Gastrocnemius medialis (tissue), 4 donors: ENCODE measurements at regions not wholly inside any gene's neighbourhood (a gene's known extent, or its start where the extent isn't known, plus 50 kb on each side); places are given as distances from the start of the nearest gene placed in this dataset.

Experiments used
- POLR2A ChIP-seq, 2 donors: fragments of 450-650 bp; IDR thresholded peaks; one replicate each; pipeline ENCODE4 v1.6.1; 2017; ENCODE audit warnings: antibody characterized with exemption in 2 of 2, mild to moderate bottlenecking in 2 of 2, moderate library complexity in 2 of 2
- TF ChIP-seq, protein P1 (sequence below), 5 experiments: fragments of 450-650 bp in 3 of 5; fragments of 200-600 bp in 2 of 5; sonication (generic) in 2 of 5; IDR thresholded peaks in 4 of 5; conservative IDR thresholded peaks in 1 of 5; 1 replicate in 4 of 5; 2 replicates in 1 of 5; pipeline ENCODE4 v1.5.1; 2016 to 2019; ENCODE audit warnings: antibody characterized with exemption in 5 of 5, mild to moderate bottlenecking in 3 of 5, moderate library complexity in 3 of 5

- TF ChIP-seq, protein P1, sequence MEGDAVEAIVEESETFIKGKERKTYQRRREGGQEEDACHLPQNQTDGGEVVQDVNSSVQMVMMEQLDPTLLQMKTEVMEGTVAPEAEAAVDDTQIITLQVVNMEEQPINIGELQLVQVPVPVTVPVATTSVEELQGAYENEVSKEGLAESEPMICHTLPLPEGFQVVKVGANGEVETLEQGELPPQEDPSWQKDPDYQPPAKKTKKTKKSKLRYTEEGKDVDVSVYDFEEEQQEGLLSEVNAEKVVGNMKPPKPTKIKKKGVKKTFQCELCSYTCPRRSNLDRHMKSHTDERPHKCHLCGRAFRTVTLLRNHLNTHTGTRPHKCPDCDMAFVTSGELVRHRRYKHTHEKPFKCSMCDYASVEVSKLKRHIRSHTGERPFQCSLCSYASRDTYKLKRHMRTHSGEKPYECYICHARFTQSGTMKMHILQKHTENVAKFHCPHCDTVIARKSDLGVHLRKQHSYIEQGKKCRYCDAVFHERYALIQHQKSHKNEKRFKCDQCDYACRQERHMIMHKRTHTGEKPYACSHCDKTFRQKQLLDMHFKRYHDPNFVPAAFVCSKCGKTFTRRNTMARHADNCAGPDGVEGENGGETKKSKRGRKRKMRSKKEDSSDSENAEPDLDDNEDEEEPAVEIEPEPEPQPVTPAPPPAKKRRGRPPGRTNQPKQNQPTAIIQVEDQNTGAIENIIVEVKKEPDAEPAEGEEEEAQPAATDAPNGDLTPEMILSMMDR (IDR thresholded peaks at IDR 0.05 in 4 of 5, conservative IDR thresholded peaks at IDR 0.05 in 1 of 5) = no peak
- TF ChIP-seq POLR2A (IDR thresholded peaks at IDR 0.05) = no peak
Observed at GRCh38 chr3:13215940-13216546, 142.8 kb upstream of the IQSEC1 start.
